Gastrocnemius medialis (tissue), 4 donors: ENCODE measurements at regions not wholly inside any gene's neighbourhood (a gene's known extent, or its start where the extent isn't known, plus 50 kb on each side); places are given as distances from the start of the nearest gene placed in this dataset.

Source experiments
- ATAC-seq, 2 donors: fragments of 150-250 bp; one replicate each; pipeline ENCODE4 v1.9.1; 2016
- DNase-seq, 2 donors: peaks; one replicate each; pipeline ENCODE4 v3.0.0-alpha.2; 2019
- H3K27ac ChIP-seq, 4 donors: fragments of 200-600 bp; sonication (generic); 1 replicate in 1 of 4; 2 replicates in 3 of 4; pipeline ENCODE4 v1.5.1; 2016 to 2018; ENCODE audit warnings: mild to moderate bottlenecking in 2 of 4, moderate library complexity in 1 of 4
- H3K27me3 ChIP-seq, 3 donors: fragments of 200-600 bp; sonication (generic) in 2 of 3; 1 replicate in 1 of 3; 2 replicates in 2 of 3; pipeline versions ENCODE4 v1.5.1 to v1.6.0; 2016 to 2019; ENCODE audit warnings: mild to moderate bottlenecking in 1 of 3, moderate library complexity in 1 of 3
- H3K36me3 ChIP-seq, 2 donors: fragments of 200-600 bp; sonication (generic) in 1 of 2; one replicate each; pipeline ENCODE4 v1.5.1; 2017 to 2018
- H3K4me1 ChIP-seq, 2 donors: fragments of 200-600 bp; sonication (generic) in 1 of 2; one replicate each; pipeline ENCODE4 v1.5.1; 2016 to 2017; ENCODE audit warnings: mild to moderate bottlenecking in 2 of 2
- H3K4me3 ChIP-seq, 4 donors: fragments of 200-600 bp; sonication (generic) in 3 of 4; 1 replicate in 1 of 4; 2 replicates in 3 of 4; pipeline ENCODE4 v1.5.1; 2016 to 2019; ENCODE audit warnings: mild to moderate bottlenecking in 2 of 4
- H3K9me3 ChIP-seq, 3 donors: fragments of 200-600 bp; sonication (generic) in 2 of 3; 1 replicate in 1 of 3; 2 replicates in 2 of 3; pipeline ENCODE4 v1.5.1; 2016 to 2019
- CTCF ChIP-seq, 5 experiments: fragments of 450-650 bp in 3 of 5; fragments of 200-600 bp in 2 of 5; sonication (generic) in 2 of 5; IDR thresholded peaks in 4 of 5; conservative IDR thresholded peaks in 1 of 5; 1 replicate in 4 of 5; 2 replicates in 1 of 5; pipeline ENCODE4 v1.5.1; 2016 to 2019; ENCODE audit warnings: antibody characterized with exemption in 5 of 5, mild to moderate bottlenecking in 3 of 5, moderate library complexity in 3 of 5
- POLR2A ChIP-seq, 2 donors: fragments of 450-650 bp; IDR thresholded peaks; one replicate each; pipeline ENCODE4 v1.6.1; 2017; ENCODE audit warnings: antibody characterized with exemption in 2 of 2, mild to moderate bottlenecking in 2 of 2, moderate library complexity in 2 of 2
- in situ Hi-C, 4 donors: fragments of 200-750 bp; cut with MboI; loops; one replicate each; pipeline versions ENCODE4 v1.15.0 to v1.8.0; 2017; ENCODE audit warnings: low sequenced_read_pairs in 4 of 4
- intact Hi-C: fragments of 100-400 bp; cut with DNase I; formaldehyde crosslinking; loops from one replicate; pipeline ENCODE4 v1.15.1; 2023; ENCODE audit warnings: low total_unique reads

- Histone ChIP-seq H3K27me3 (no peaks in the 10 kb centered on the region), H3K27ac (no peak overlapping the region), H3K4me3 (no peak overlapping the region), H3K36me3 (no peaks in the 10 kb centered on the region), H3K4me1 (peaks cover 0 to 6% of the 10 kb centered on the region in 2 donors), H3K9me3 (no peaks in the 10 kb centered on the region)
- ATAC-seq (no peak), DNase-seq (no peak)
- intact Hi-C loops (no loop called here), in situ Hi-C loops (no loop called here)
- no peak for TF ChIP-seq CTCF (IDR thresholded peaks at IDR 0.05 in 4 of 5, conservative IDR thresholded peaks at IDR 0.05 in 1 of 5)
These were observed 100.9 kb downstream of the QRSL1 start for GRCh38 chr6:106730264-106730663.

GRCh38 chr6:106729841-106730240 is 100.5 kb downstream of the QRSL1 start:
- Histone ChIP-seq H3K4me1 (peaks cover 0 to 6% of the 10 kb centered on the region in 2 donors), H3K9me3 (no peaks in the 10 kb centered on the region), H3K4me3 (no peak overlapping the region), H3K27me3 (no peaks in the 10 kb centered on the region), H3K36me3 (no peaks in the 10 kb centered on the region), H3K27ac (no peak overlapping the region)
- intact Hi-C loops = no loop called here
- ATAC-seq (no peak), DNase-seq (no peak)
- in situ Hi-C loops = no loop called here
- TF ChIP-seq POLR2A (IDR thresholded peaks at IDR 0.05) (no peak), CTCF (IDR thresholded peaks at IDR 0.05 in 4 of 5, conservative IDR thresholded peaks at IDR 0.05 in 1 of 5) (no peak)

- no peaks in the 10 kb centered on the region for H3K27me3 ChIP-seq
- DNase-seq (no peak), ATAC-seq (no peak)
- intact Hi-C loops = no loop called here
- H3K27ac ChIP-seq = no peak overlapping the region
- in situ Hi-C loops = no loop called here
- TF ChIP-seq POLR2A (IDR thresholded peaks at IDR 0.05) = no peak
- TF ChIP-seq CTCF (IDR thresholded peaks at IDR 0.05 in 4 of 5, conservative IDR thresholded peaks at IDR 0.05 in 1 of 5) = no peak
- H3K4me3 ChIP-seq = no peak overlapping the region
- H3K4me1 ChIP-seq = peaks cover 0 to 6% of the 10 kb centered on the region in 2 donors
- H3K9me3 ChIP-seq = no peaks in the 10 kb centered on the region
- H3K36me3 ChIP-seq = no peaks in the 10 kb centered on the region
These were observed 99.0 kb downstream of the QRSL1 start for GRCh38 chr6:106728296-106728870.

- no peak for DNase-seq
- peaks cover 0 to 6% of the 10 kb centered on the region in 2 donors for H3K4me1 ChIP-seq
- H3K27me3 ChIP-seq = no peaks in the 10 kb centered on the region
- no peaks in the 10 kb centered on the region for H3K36me3 ChIP-seq
- TF ChIP-seq CTCF (IDR thresholded peaks at IDR 0.05 in 4 of 5, conservative IDR thresholded peaks at IDR 0.05 in 1 of 5) (no peak), POLR2A (IDR thresholded peaks at IDR 0.05) (no peak)
- H3K9me3 ChIP-seq = no peaks in the 10 kb centered on the region
- ATAC-seq = no peak
- no peak overlapping the region for H3K4me3 ChIP-seq
- in situ Hi-C loops = no loop called here
- intact Hi-C loops = no loop called here
- no peak overlapping the region for H3K27ac ChIP-seq
These were observed 98.2 kb downstream of the QRSL1 start for GRCh38 chr6:106727480-106728149.
